HCT116 (cell line): ENCODE measurements at regions not wholly inside any gene's neighbourhood (a gene's known extent, or its start where the extent isn't known, plus 50 kb on each side); places are given as distances from the start of the nearest gene placed in this dataset.

Experiments used
- ATAC-seq: fragments of 200-7000 bp; cut with Tn5 transposase; 2 replicates; pipeline ENCODE4 v1.9.1; 2020; ENCODE audit warnings: mild to moderate bottlenecking, moderate library complexity
- BruUV-seq: library from RNA; stranded (reverse); fragments of 400-500 nt; replicated peaks from 2 replicates; lab custom pipeline; 2021; lab: Mats Ljungman, UMichigan
- CTCF ChIA-PET: fragments of 300-600 bp; sonication (Branson Sonifier 250); formaldehyde crosslinking; loops from one replicate; lab custom pipeline; 2021; ENCODE audit warnings: antibody characterized with exemption; lab: Charles Lee
- POLR2A ChIA-PET: fragments of 300-600, 350-600 bp; sonication (Branson Sonifier 250); formaldehyde crosslinking; loops from one replicate; lab custom pipeline; 2021; ENCODE audit warnings: antibody characterized with exemption; lab: Charles Lee
- RAD21 ChIA-PET, 2 experiments: fragments of 300-600 bp; sonication (Branson Sonifier 250); formaldehyde crosslinking; loops; one replicate each; lab custom pipeline; 2023; ENCODE audit warnings: low total read pairs in 2 of 2; ENCODE audit not compliant: uncharacterized antibody in 2 of 2, unreplicated experiment in 2 of 2, low non-redundant PET in 1 of 2; lab: Charles Lee
- DNase-seq: peaks from one replicate; pipeline ENCODE4 v3.0.0-alpha.2; 2010; ENCODE audit warnings: low read depth, low spot score
- H2AFZ ChIP-seq: fragments of 200-600 bp; shearing (Covaris generic), sonication (generic); 2 replicates; pipeline ENCODE4 v1.6.1; 2017; ENCODE audit warnings: low read depth, mixed run types, mixed read lengths, antibody characterized with exemption, low read length; ENCODE audit not compliant: poor library complexity, severe bottlenecking
- H3K27ac ChIP-seq: 2 replicates; pipeline ENCODE4 v1.5.1; 2012; ENCODE audit warnings: low read depth, low read length
- H3K27me3 ChIP-seq: fragments of 200-600 bp; sonication (generic); 2 replicates; pipeline ENCODE4 v1.6.1; 2016; ENCODE audit warnings: mixed run types, low read length, mixed read lengths; ENCODE audit not compliant: insufficient read depth
- H3K36me3 ChIP-seq, 2 experiments: fragments of 200-500 bp in 1 of 2; fragments of 200-600 bp in 1 of 2; sonication (Bioruptor generic) in 1 of 2; sonication (generic) in 1 of 2; 2 replicates each; pipeline versions ENCODE4 v1.5.1 to v1.6.1; 2014 to 2016; ENCODE audit warnings: low read length in 2 of 2, inconsistent platforms in 1 of 2, mixed read lengths in 1 of 2, mixed run types in 1 of 2; ENCODE audit not compliant: insufficient read depth in 2 of 2, control insufficient read depth in 1 of 2
- H3K4me1 ChIP-seq, 2 experiments: fragments of 200-600 bp in 1 of 2; sonication (generic) in 1 of 2; 2 replicates each; pipeline versions ENCODE4 v1.5.1 to v1.6.1; 2012 to 2017; ENCODE audit warnings: low read length in 2 of 2, inconsistent platforms in 1 of 2, mild to moderate bottlenecking in 1 of 2, mixed read lengths in 1 of 2, mixed run types in 1 of 2, moderate library complexity in 1 of 2; ENCODE audit not compliant: insufficient read depth in 2 of 2, control insufficient read depth in 1 of 2
- H3K4me2 ChIP-seq: fragments of 200-600 bp; sonication (generic); 2 replicates; pipeline ENCODE4 v1.6.1; 2017; ENCODE audit warnings: mixed run types, low read length, mixed read lengths
- H3K4me3 ChIP-seq, 2 experiments: fragments of 200-600 bp in 1 of 2; sonication (generic) in 1 of 2; replicated peaks in 1 of 2; 2 replicates each; pipeline ENCODE4 v1.5.1; 2011 to 2016; ENCODE audit warnings: low read length in 2 of 2, control low read depth in 1 of 2, low read depth in 1 of 2, mild to moderate bottlenecking in 1 of 2, mixed read lengths in 1 of 2, mixed run types in 1 of 2
- H3K79me2 ChIP-seq: fragments of 200-600 bp; sonication (generic); 2 replicates; pipeline ENCODE4 v1.6.1; 2017; ENCODE audit warnings: mild to moderate bottlenecking, mixed run types, low read length, moderate library complexity, mixed read lengths; ENCODE audit not compliant: insufficient read depth
- H3K9ac ChIP-seq: fragments of 200-600 bp; sonication (generic); 2 replicates; pipeline ENCODE4 v1.6.1; 2016; ENCODE audit warnings: low read length, mixed read lengths
- H3K9me2 ChIP-seq: fragments of 200-600 bp; sonication (generic), shearing (Covaris generic); 2 replicates; pipeline ENCODE4 v1.6.1; 2017; ENCODE audit warnings: mixed run types, mild to moderate bottlenecking, moderate library complexity; ENCODE audit not compliant: insufficient read depth
- H3K9me3 ChIP-seq, 2 experiments: fragments of 200-500 bp in 1 of 2; fragments of 200-600 bp in 1 of 2; sonication (Bioruptor generic) in 1 of 2; sonication (generic) in 1 of 2; 2 replicates each; pipeline ENCODE4 v1.6.1; 2014 to 2017; ENCODE audit warnings: low read length in 2 of 2, mixed read lengths in 2 of 2, inconsistent platforms in 1 of 2, low read depth in 1 of 2, mild to moderate bottlenecking in 1 of 2, mixed run types in 1 of 2, moderate library complexity in 1 of 2; ENCODE audit not compliant: control insufficient read depth in 1 of 2, insufficient read depth in 1 of 2
- H4K20me1 ChIP-seq: fragments of 200-600 bp; sonication (generic), shearing (Covaris generic); 2 replicates; pipeline ENCODE4 v1.6.1; 2017; ENCODE audit warnings: mixed run types, mild to moderate bottlenecking, moderate library complexity; ENCODE audit not compliant: insufficient read depth
- ATF3 ChIP-seq: IDR thresholded peaks from 2 replicates; pipeline ENCODE4 v1.6.1; 2012
- CEBPB ChIP-seq: IDR thresholded peaks from 2 replicates; pipeline ENCODE4 v1.6.1; 2012; ENCODE audit warnings: low read depth
- EGR1 ChIP-seq: IDR thresholded peaks from 2 replicates; pipeline ENCODE4 v1.6.1; 2012; ENCODE audit warnings: low read depth
- ELF1 ChIP-seq: IDR thresholded peaks from 2 replicates; pipeline ENCODE4 v1.6.1; 2012; ENCODE audit warnings: low read depth, borderline replicate concordance
- RAD21 ChIP-seq: IDR thresholded peaks from 2 replicates; pipeline ENCODE4 v1.6.1; 2012; ENCODE audit warnings: low read depth, mild to moderate bottlenecking
- SIN3A ChIP-seq: IDR thresholded peaks from 2 replicates; pipeline ENCODE4 v1.6.1; 2012; ENCODE audit warnings: low read depth
- SP1 ChIP-seq: IDR thresholded peaks from 2 replicates; pipeline ENCODE4 v1.6.1; 2012; ENCODE audit warnings: low read depth
- YY1 ChIP-seq: IDR thresholded peaks from 2 replicates; pipeline ENCODE4 v1.6.1; 2011; ENCODE audit warnings: low read length, low read depth, moderate library complexity, mild to moderate bottlenecking; ENCODE audit not compliant: insufficient replicate concordance; ENCODE audit errors: extremely low read depth
- ZFX ChIP-seq: fragments of 450-650 bp; IDR thresholded peaks from 2 replicates; pipeline ENCODE4 v1.6.1; 2017
- ZNF274 ChIP-seq: fragments of 200-500 bp; sonication (Bioruptor generic); IDR thresholded peaks from 2 replicates; pipeline ENCODE4 v1.6.1; 2014; ENCODE audit warnings: mild to moderate bottlenecking, low read depth, low read length, inconsistent platforms
- intact Hi-C: fragments of 100-400 bp; cut with micrococcal nuclease; formaldehyde crosslinking; loops from 2 replicates; pipeline ENCODE4 v1.10.0; 2022
- TF ChIP-seq, protein P1 (sequence below), 3 experiments: fragments of 200-600 bp in 1 of 3; sonication (generic) in 1 of 3; IDR thresholded peaks in 2 of 3; conservative IDR thresholded peaks in 1 of 3; 2 replicates each; pipeline ENCODE4 v1.5.1; 2012 to 2017; ENCODE audit warnings: low read depth in 2 of 3, low read length in 2 of 3, antibody characterized with exemption in 1 of 3, borderline replicate concordance in 1 of 3, control low read depth in 1 of 3, mild to moderate bottlenecking in 1 of 3, mixed read lengths in 1 of 3, mixed run types in 1 of 3, moderate library complexity in 1 of 3; ENCODE audit not compliant: insufficient read depth in 1 of 3

DNA sequence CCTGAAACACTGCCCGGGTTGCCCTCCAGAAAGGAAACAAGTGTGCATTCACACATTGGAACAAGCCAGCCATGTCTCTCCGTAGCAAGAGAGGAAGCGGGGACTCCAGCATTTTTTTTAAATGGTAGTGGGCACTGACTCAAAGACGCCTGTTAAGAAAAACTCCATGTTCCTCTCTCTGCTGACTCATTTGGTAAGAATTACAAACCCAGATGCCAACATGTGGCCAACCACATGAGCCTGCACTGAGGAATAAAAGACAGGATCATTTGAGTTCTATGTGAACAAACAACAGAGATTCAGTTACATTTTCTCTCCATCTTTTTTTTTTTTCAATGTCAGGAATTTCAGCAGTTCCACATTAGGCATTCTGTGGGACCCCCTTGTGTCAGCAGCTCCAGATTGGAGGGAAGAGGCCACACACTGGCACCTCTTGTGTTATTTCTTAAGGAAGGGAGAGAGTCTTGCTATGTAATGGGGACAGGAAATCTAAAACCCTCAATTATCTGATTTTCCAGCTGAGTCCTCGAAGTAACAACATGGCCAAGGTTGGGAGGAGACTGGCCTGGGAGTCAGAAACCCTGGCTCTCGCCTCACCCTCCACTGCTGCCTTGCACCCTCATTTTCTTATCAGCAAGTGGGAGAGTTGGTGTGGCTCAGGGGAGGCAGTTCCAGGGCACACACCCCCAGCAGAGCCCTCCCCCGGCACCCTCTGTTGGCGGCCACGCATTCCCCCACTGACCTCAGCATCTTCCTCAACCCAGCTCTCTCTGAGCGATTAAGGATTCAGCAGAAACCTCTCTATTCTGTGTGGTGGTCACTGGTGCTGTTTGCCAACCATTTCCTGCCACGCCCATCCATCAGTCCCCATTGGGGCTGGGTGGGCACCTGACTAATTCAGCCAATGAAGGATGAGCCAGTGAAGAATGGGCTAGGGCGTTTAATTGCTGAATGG lies 173.0 kb downstream of the FOXL1 start:
- Histone ChIP-seq H3K27me3 (no peaks in the 10 kb centered on the region; the same call in 1 of the 2 replicates), H3K9me3 (no peaks in the 10 kb centered on the region), H3K27ac (no peak overlapping the region), H3K4me3 (no peak overlapping the region), H3K9me2 (no peaks in the 10 kb centered on the region), H3K79me2 (no peaks in the 10 kb centered on the region), H4K20me1 (no peaks in the 10 kb centered on the region), H3K9ac (no peak overlapping the region), H3K4me2 (peak overlapping the region; percentile 25), H3K36me3 (no peaks in the 10 kb centered on the region), H2AFZ (peak overlapping the region; percentile 2), H3K4me1 (peaks cover 3 to 9% of the 10 kb centered on the region in 2 experiments; a peak in 2 of 4 replicates)
- DNase-seq, result no peak
- intact Hi-C loops, result loop anchor here (5.0 kb wide), 1 partner anchor 51 kb away; no protein-coding TSS in a partner anchor
- ChIA-PET RAD21 (no interaction called here), CTCF (interaction anchor here (2.1 kb wide), 1 partner anchor 10 kb away, joined by 6 read pairs; no protein-coding TSS in a partner anchor), POLR2A (no interaction called here)
- peak; percentile 52; the same call in 1 of the 2 replicates for ATAC-seq
- TF ChIP-seq SP1 (no peak), ZFX (no peak), ATF3 (no peak), ZNF274 (no peak), YY1 (no peak), SIN3A (no peak), CEBPB (no peak), ELF1 (no peak), EGR1 (no peak), RAD21 (no peak)
- TF ChIP-seq, protein P1, sequence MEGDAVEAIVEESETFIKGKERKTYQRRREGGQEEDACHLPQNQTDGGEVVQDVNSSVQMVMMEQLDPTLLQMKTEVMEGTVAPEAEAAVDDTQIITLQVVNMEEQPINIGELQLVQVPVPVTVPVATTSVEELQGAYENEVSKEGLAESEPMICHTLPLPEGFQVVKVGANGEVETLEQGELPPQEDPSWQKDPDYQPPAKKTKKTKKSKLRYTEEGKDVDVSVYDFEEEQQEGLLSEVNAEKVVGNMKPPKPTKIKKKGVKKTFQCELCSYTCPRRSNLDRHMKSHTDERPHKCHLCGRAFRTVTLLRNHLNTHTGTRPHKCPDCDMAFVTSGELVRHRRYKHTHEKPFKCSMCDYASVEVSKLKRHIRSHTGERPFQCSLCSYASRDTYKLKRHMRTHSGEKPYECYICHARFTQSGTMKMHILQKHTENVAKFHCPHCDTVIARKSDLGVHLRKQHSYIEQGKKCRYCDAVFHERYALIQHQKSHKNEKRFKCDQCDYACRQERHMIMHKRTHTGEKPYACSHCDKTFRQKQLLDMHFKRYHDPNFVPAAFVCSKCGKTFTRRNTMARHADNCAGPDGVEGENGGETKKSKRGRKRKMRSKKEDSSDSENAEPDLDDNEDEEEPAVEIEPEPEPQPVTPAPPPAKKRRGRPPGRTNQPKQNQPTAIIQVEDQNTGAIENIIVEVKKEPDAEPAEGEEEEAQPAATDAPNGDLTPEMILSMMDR (IDR thresholded peaks at IDR 0.05 in 2 of 3, conservative IDR thresholded peaks at IDR 0.05 in 1 of 3; ENCODE audit: borderline replicate concordance in 1 of 3, insufficient read depth in 1 of 3, low read depth in 2 of 3, low read length in 2 of 3), result no peak
- BruUV-seq, result no TSS peak
